Coronary artery (tissue), 2 donors: ENCODE measurements at regions not wholly inside any gene's neighbourhood (a gene's known extent, or its start where the extent isn't known, plus 50 kb on each side); places are given as distances from the start of the nearest gene placed in this dataset.

Experiments
- DNase-seq: peaks from one replicate; pipeline ENCODE4 v3.0.0-alpha.2; 2017; ENCODE audit warnings: low spot score
- H3K27ac ChIP-seq, 2 donors: fragments of 200-600 bp; sonication (generic); one replicate each; pipeline ENCODE4 v1.5.1; 2016 to 2019
- H3K4me3 ChIP-seq: fragments of 200-600 bp; sonication (generic); 2 replicates; pipeline ENCODE4 v1.5.1; 2016; ENCODE audit warnings: mild to moderate bottlenecking, moderate library complexity
- CTCF ChIP-seq: fragments of 200-600 bp; sonication (generic); IDR thresholded peaks from one replicate; pipeline ENCODE4 v1.5.1; 2019; ENCODE audit warnings: antibody characterized with exemption

- no peak for DNase-seq
- no peak overlapping the region for H3K4me3 ChIP-seq
- no peak overlapping the region for H3K27ac ChIP-seq
- TF ChIP-seq CTCF: no peak
Observed at GRCh38 chr5:87164409-87164808, 103.3 kb upstream of the RASA1 start.

GRCh38 chr5:87169300-87169991 lies 98.2 kb upstream of the RASA1 start:
- Histone ChIP-seq H3K27ac (no peak overlapping the region), H3K4me3 (no peak overlapping the region)
- TF ChIP-seq CTCF: no peak
- DNase-seq: no peak

- TF ChIP-seq CTCF: no peak
- Histone ChIP-seq H3K4me3 (no peak overlapping the region), H3K27ac (no peak overlapping the region)
- no peak for DNase-seq
Observed at GRCh38 chr5:87170799-87171198, 96.9 kb upstream of the RASA1 start.

- no peak overlapping the region for H3K4me3 ChIP-seq
- no peak for DNase-seq
- H3K27ac ChIP-seq: no peak overlapping the region
- no peak for TF ChIP-seq CTCF
Observed at GRCh38 chr5:87182649-87183048, 85.0 kb upstream of the RASA1 start.

- no peak overlapping the region for H3K27ac ChIP-seq
- no peak for DNase-seq
- no peak overlapping the region for H3K4me3 ChIP-seq
- no peak for TF ChIP-seq CTCF
Observed at GRCh38 chr5:87183896-87184295, 83.8 kb upstream of the RASA1 start.

- TF ChIP-seq CTCF: no peak
- Histone ChIP-seq H3K4me3 (no peak overlapping the region), H3K27ac (no peak overlapping the region)
- no peak for DNase-seq
Observed at GRCh38 chr5:87184605-87185004, 83.1 kb upstream of the RASA1 start.

GRCh38 chr5:87185838-87186237 lies 81.8 kb upstream of the RASA1 start:
- no peak for DNase-seq
- H3K4me3 ChIP-seq: no peak overlapping the region
- no peak for TF ChIP-seq CTCF
- no peak overlapping the region for H3K27ac ChIP-seq
